Right forelimb (tissue), 1 donor: ENCODE measurements at regions not wholly inside any gene's neighbourhood (a gene's known extent, or its start where the extent isn't known, plus 50 kb on each side); places are given as distances from the start of the nearest gene placed in this dataset.
"Not testable (repeated sequence)": the region's sequence is repeated elsewhere in the genome, so short reads cannot be mapped to it uniquely, and the experiment has no call there.

Source experiments
- DNase-seq: peaks from one replicate; pipeline ENCODE4 v3.0.0-alpha.2; 2018

DNA sequence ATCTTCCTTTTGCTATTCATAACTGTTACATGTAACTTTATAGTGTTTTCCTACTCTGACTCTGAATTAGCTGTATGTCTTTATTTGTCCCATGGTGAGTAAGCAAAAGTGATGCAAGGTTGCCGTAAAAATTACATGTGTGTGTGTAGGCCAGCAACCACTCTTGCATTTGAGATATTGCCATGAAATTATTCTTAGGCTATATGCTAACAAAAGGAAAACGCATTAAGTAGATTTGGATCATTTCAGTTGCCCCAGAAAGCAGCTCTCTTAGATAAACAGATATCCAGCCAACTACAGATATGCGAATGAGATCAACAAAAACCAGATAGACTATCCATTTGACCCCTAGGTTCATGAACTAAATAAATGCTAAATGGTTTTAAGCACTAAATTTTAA, 73.6 kb downstream of the CYLC2 start:
- DNase-seq, result no peak

- DNase-seq, result no peak
Measured at GRCh38 chr9:103078581-103078980, 83.4 kb downstream of the CYLC2 start.

GRCh38 chr9:103082494-103082893, 87.4 kb downstream of the CYLC2 start:
- no peak for DNase-seq

DNA sequence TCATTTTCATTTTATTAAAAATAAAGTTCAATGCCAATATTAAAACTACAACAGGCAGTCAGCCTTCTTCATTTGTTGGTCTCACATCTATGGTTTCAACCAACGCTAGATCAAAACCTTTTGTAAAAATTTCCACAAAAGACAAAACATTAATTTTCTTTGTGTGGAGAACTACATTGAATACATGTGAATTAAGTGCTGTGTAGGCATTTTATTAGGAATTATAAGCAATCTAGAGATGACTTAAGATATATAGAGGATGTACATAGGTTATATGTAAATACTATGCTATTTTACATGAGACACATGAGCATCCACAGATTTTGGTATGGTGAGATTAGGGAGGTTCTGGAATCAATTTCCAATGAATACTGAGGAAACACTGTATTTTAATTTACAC, 94.2 kb downstream of the CYLC2 start:
- no peak for DNase-seq

- DNase-seq, result no peak
Measured at GRCh38 chr9:103104101-103104500, 109.0 kb downstream of the CYLC2 start.

DNA sequence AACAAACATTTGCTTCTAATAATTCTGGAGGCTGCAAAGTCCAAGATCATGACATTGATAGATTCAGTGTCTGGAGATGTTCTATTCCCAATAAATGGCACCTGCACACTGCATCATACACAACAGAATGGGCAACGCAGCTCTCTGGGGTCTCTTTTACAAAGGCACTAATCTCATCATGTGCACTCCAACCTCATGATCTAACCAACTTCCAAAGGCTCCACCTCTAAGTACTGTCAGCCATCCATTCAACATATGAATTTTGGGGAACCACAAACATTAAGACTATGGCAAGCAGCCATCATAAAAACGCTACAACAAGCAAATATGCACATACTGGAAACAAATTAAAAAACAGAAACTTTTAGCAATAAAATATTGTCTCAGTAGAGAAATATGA, 121.1 kb downstream of the CYLC2 start:
- DNase-seq, result no peak

DNA sequence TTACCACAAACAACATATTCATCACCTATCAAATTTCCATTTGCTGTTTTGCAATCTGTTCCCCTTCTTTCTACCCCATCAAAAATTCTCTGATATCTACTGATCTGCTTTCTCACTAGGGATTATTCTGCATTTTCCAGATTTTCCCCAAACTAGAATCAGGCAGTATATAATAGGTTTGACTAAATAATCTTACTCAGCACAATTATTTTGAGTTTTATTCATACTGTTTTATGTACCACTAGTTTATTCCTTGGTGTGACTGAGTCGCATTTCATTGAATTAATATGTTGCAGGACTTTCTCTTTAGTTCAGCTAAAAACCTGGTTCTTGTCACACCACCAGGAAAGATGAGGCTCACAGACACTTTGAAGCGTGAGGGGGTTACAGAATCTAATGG, 131.4 kb downstream of the CYLC2 start:
- DNase-seq, result no peak

DNA sequence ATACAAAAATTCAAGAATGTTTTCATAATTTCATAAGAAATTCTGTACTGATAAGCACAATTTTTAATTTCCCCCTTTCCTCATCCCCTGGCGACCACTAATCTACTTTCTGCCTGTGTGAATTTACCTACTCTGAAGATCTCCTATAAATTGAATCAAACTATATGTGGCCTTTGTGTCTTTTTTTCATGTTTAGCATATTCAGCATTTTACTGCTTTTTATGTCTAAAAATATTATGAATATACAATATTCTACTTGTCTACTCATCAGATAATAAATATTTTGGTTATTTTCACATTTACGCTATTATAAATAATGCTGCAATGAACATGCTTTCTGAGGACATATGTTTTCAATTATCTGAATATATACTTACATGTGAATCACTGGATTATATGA, 144.8 kb downstream of the CYLC2 start:
- DNase-seq, result no peak

DNA sequence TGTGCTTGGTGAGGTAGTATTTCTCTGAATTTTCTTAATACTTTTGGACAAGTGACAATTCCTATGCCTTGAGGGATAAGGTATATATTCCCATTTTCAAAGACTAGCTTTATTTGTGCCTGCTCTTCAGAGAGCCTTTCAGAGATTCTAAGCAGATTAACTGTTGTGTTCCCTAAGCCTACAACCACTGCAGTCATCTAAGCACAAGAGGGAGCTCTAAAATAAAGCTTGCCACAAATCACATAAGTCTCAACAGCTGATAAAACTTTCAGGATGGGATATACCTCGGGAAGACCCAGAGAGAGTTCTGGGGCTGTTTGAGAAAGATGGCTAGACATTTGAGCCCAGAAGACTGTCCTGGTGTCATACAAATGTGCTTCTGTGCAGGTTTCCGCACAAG, 157.3 kb downstream of the CYLC2 start:
- no peak for DNase-seq

- no peak for DNase-seq
Measured at GRCh38 chr9:103167530-103167929, 172.4 kb downstream of the CYLC2 start.

GRCh38 chr9:103168254-103168653, 173.1 kb downstream of the CYLC2 start:
- no peak for DNase-seq

- DNase-seq, result no peak
Measured at GRCh38 chr9:103169798-103170197, 174.7 kb downstream of the CYLC2 start.

DNA sequence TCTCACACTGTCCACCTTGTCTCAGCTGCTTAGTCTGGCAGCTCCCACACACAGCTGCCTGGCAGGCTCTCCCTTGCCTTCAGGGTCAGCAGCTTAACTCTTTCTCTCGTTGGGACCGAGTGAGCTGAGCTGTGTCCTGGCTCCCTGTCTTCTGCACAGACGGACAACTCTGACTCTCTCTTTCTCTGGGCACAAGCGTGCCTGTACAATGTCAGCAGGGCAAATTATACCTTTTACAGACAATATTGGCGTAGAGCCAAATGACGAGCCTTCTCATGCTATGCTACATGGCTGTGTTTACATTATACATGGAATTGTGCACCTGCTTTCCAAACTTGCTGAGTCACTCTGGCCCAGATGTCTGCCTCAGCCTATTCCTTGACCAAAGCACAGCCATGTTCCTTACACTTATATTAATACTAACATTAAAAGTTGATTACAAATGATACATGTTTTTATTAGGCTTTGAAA, 188.6 kb downstream of the CYLC2 start:
- DNase-seq, result peak; percentile 47

DNA sequence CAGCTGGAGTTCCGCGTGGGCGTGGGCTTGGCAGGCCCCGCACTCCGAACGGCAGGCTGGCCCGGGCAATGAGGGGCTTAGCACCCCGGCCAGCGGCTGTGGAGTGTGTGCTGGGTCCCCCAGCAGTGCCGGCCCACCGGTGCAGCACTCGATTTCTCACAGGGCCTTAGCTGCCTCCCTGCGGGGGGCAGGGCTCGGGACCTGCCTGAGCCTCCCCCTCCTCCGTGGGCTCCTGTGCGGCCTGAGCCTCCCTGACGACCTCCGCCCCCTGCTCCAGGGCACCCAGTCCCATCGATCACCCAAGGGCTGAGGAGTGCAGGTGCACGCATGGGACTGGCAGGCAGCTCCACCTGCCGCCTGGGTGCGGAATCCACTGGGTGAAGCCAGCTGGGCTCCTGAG, 191.8 kb downstream of the CYLC2 start:
- no peak for DNase-seq

- no peak for DNase-seq
Measured at GRCh38 chr9:103188781-103189350, 193.7 kb downstream of the CYLC2 start.

DNA sequence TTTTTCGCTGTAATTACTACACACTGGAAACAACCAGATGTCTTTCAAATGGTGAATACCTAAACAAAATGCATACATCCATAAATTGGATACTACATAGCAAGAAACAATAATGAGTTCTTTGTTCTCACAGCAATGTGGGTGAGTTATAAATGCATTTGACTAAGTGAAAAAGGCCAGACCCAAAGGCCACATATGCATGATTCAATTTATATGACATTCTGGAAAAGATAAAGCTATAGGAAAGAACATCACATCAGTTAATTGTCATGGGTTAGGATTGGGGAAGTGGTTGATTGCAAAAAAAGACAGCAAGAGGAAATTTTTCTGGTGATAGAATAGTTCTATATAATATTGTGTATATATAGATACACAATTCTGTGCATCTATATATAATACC, 198.9 kb downstream of the CYLC2 start:
- DNase-seq, result no peak

- DNase-seq, result no peak
Measured at GRCh38 chr9:103203172-103203571, 208.0 kb downstream of the CYLC2 start.

- DNase-seq, result not testable (repeated sequence)
Measured at GRCh38 chr9:103205881-103206585, 210.9 kb downstream of the CYLC2 start.

GRCh38 chr9:103210607-103211006, 215.5 kb downstream of the CYLC2 start:
- no peak for DNase-seq

DNA sequence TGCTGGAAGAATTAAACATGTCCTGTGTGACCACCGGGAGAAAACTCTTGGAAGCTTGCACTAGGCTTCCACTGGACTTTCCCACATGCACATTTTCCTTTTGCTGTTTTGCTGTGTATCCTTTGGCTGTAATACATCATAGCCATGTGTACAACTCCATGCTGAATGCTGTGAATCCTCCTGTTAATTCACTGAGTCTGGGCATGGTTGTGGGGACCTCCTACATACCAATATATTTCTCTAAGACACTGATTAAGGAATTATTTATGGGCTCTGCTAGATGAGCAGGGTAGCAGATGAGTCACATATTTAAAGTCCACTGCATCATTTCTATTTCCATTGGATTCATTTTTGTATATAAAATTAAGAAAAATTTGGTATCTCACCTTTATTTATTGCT, 220.1 kb downstream of the CYLC2 start:
- DNase-seq, result no peak

- no peak for DNase-seq
Measured at GRCh38 chr9:103225702-103226646, 230.8 kb downstream of the CYLC2 start.

GRCh38 chr9:103226647-103227013, 231.5 kb downstream of the CYLC2 start:
- DNase-seq, result no peak

DNA sequence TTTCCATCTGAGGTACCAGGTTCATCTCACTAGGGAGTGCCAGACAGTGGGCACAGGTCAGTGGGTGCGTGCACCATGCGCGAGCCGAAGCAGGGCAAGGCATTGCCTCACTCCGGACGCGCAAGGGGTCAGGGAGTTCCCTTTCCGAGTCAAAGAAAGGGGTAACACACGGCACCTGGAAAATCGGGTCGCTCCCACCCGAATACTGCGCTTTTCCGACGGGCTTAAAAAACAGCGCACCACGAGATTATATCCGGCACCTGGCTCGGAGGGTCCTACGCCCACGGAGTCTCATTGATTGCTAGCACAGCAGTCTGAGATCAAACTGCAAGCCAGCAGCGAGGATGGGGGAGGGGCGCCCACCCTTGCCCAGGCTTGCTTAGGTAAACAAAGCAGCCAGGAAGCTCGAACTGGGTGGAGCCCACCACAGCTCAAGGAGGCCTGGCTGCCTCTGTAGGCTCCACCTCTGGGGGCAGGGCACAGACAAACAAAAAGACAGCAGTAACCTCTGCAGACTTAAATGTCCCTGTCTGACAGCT, 242.5 kb downstream of the CYLC2 start:
- DNase-seq, result not testable (repeated sequence)

GRCh38 chr9:103242025-103242424, 246.9 kb downstream of the CYLC2 start:
- no peak for DNase-seq
